Fibroblast of mammary gland (primary cell): ENCODE measurements at regions not wholly inside any gene's neighbourhood (a gene's known extent, or its start where the extent isn't known, plus 50 kb on each side); places are given as distances from the start of the nearest gene placed in this dataset.
A peak's percentile ranks its signal among the peaks of the same experiment; 100 is the strongest.
"Not testable (repeated sequence)": the region's sequence is repeated elsewhere in the genome, so short reads cannot be mapped to it uniquely, and the experiment has no call there.

Source experiments
- DNase-seq: peaks from one replicate; pipeline ENCODE4 v3.0.0-alpha.2; 2010; ENCODE audit warnings: low read depth
- H3K4me3 ChIP-seq: 2 replicates; pipeline ENCODE4 v1.5.1; 2011; ENCODE audit warnings: low read depth, mild to moderate bottlenecking, low read length, moderate library complexity; ENCODE audit not compliant: control insufficient read depth
- TF ChIP-seq, protein P1 (sequence below): conservative IDR thresholded peaks from 2 replicates; pipeline ENCODE4 v1.5.1; 2011; ENCODE audit warnings: low read depth, low read length, inconsistent platforms; ENCODE audit not compliant: control insufficient read depth, insufficient read depth

DNA sequence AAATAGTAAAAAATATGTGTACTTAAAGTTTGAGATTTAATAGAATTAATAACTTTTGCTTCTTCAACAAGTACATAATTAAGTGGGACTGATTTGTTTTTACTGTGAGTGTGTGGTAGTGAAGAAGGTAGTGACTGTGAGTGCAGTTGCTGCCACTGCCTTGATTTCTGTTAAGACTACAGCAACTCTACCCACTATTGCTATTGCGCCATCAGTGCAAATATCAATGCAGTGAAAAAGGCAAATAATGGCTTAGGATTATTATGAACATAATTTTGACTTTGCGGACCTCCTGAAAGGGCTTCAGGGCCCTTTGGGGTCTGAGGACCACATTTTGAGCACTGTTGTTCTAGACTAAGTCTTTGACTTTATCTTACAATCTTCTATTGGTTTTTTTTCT is 112.0 kb upstream of the PITX1 start:
- TF ChIP-seq, protein P1, sequence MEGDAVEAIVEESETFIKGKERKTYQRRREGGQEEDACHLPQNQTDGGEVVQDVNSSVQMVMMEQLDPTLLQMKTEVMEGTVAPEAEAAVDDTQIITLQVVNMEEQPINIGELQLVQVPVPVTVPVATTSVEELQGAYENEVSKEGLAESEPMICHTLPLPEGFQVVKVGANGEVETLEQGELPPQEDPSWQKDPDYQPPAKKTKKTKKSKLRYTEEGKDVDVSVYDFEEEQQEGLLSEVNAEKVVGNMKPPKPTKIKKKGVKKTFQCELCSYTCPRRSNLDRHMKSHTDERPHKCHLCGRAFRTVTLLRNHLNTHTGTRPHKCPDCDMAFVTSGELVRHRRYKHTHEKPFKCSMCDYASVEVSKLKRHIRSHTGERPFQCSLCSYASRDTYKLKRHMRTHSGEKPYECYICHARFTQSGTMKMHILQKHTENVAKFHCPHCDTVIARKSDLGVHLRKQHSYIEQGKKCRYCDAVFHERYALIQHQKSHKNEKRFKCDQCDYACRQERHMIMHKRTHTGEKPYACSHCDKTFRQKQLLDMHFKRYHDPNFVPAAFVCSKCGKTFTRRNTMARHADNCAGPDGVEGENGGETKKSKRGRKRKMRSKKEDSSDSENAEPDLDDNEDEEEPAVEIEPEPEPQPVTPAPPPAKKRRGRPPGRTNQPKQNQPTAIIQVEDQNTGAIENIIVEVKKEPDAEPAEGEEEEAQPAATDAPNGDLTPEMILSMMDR = no peak
- H3K4me3 ChIP-seq = no peak overlapping the region
- no peak for DNase-seq

DNA sequence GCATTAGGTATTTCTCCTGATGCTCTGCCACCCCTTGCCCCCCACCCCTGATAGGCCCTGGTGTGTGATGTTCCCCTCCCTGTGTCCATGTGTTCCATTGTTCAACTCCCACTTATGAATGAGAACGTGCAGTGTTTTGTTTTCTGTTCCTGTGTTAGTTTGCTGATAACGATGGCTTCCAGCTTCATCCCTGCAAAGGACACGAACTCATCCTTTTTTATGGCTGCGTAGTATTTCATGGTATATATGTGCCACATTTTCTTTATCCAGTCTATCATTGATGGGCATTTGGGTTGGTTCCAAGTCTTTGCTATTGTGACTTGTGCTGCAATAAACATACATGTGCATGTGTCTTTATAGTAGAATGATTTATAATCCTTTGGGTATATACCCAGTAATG is 109.7 kb upstream of the PITX1 start:
- not testable (repeated sequence) for DNase-seq

DNA sequence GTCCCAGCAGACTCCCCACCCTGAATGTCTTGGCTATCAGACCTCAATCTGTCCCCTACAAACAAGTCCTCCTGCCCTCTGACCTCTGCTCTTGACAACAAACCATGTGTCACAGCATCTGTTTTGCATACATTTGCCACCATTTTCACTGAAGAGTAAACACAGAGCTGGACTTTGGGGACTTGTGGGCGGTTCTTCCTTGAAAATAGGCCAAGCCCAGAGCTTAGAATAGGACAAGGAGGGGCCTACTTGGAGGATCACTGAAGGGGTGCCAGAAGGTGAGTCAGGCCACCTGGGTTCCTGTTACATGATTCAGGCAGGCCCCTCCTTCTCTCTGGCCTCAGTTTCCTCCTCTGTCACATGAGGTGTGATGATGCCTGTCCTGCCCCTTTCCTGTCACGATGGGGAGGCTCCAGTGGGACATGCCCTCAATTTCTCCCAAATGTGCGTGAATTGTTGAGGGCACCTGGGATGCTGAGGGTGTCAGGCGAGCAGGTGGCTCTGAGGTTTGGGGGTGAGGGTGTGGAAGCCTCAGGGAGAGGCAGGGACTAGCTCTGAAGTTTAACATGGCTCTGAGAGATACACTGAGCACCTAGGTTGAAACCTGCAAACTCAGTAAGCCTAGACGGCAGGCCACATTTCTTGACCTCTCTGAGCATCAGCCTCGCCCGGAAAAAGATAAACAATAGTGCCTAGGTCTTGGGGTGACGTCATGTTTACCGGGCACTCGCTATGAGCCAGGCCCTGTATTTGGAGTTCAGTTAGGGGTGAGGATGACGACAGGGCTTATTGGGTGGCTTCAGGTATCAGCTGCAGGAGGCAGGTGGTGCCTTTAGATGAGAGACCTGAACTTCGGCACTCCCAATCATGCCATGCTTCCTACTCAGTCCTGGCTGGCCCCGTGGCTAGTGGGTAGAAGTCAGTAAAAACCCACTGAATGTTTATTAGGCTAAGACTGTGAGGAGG is 107.6 kb upstream of the PITX1 start:
- TF ChIP-seq, protein P1 = no peak
- no peak overlapping the region for H3K4me3 ChIP-seq
- peak; percentile 53 for DNase-seq

More for the DNA sequence above, 109.7 kb upstream of the PITX1 start:
- not testable (repeated sequence) for H3K4me3 ChIP-seq

DNA sequence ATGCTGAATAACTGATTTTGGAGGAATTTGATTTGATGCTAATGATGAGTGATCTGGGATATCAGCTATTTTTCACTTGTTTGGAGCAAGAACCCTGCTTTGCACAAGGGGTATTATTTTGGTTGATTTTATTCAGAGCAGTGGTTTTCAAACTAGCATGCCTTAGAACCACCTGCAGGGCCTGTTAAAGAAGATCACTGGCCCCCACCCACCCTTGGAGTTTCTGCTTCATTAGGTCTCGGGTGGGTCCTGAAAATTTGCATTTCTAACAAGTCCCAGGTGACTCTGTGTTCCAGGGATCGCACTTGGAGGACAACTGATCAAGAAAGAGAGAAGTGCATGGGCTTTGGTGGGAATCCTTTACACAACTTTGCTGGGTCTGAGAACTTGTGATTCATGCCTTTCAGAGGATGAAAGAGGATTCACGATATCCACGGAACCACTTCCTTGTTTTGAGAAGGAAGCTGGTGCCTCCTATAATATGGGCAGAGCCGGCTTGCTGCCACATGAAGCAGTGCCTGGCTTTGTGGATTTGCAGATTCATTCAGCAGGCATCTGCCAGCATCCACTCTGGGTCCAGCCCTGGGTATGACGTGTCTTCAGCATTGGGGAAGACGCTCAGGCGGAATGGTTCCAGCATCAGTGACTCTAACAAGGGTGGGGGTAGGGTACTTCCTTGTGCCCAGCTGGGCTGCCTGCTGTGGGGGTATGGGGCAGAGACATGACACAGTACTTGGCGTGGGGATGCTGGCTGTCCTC is 106.6 kb upstream of the PITX1 start:
- TF ChIP-seq, protein P1 = no peak
- DNase-seq = peak; percentile 59
- no peak overlapping the region for H3K4me3 ChIP-seq

DNA sequence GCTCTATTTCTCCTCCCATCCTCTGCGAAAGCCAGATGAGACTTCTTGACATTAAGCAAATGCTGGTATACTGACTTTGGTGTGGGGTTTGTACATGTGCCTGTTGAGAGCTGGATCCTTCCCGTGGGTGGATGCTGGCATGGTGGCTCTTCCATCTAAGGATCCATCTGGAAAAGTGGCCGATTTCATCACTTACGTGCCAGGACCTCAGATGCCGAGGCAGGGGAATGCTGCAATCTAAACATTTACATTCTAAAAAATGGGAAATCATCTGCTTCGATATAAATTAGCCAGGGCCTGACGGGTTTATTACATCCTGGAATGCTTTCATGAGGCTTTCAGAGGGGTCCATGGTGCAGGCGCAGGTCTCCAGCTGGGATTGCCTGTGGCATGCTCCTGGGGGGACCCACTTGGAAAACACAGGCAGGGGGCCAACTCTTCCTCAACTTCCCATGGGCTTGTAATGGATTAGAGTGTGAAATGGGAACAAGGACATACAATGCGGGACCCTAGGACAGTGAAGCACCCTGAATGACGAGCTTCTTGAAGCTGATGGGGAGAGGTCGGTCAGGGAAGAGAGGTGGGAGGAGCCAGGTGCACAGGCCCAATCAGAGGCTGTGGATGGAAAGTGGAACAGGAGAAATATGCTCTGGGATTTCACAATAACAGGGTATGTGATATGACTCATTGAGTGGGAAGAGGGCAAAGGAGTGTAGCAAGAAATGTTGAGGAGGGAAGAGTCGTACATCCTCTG is 105.5 kb upstream of the PITX1 start:
- DNase-seq = peak; percentile 89
- no peak overlapping the region for H3K4me3 ChIP-seq
- TF ChIP-seq, protein P1 = no peak

DNA sequence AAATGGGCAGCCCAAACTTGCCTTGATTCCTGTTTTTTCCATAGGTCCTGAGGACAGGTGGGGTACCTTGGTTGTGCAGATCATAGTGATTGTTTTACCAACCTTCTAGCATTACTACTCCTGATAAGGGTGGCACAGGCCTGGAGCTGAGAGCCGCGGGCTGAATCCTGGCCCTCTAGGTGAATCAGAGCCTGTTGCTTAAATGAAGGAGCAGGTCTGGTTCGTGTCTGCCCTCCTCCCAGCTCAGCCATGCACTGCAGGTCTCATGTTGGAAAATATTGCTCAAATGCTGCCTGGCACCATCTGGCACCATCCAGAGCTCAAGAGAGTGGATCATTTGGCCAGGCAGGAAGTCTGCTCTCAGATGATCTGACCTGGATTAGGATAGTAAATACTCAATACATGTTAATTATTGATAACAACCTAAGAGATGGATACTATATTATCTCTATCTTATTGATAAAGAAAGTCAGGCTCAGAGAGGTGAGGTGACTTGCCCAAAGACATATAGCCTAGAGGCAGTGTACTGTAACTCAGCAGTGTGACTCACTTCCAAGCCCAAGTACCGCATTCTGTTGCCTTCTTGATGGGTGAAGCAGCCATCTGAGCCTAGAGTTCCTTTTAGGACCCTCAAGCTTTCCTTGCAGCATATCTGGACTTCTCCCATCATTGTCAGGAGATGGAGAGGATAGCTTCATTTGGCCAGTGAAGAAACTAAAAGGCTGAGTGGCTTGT is 104.3 kb upstream of the PITX1 start:
- TF ChIP-seq, protein P1 = no peak
- no peak for DNase-seq
- H3K4me3 ChIP-seq = no peak overlapping the region
